Glutamatergic neuron (in vitro differentiated cells): ENCODE measurements at regions not wholly inside any gene's neighbourhood (a gene's known extent, or its start where the extent isn't known, plus 50 kb on each side); places are given as distances from the start of the nearest gene placed in this dataset.

Experiments
- DNase-seq: peaks from one replicate; pipeline ENCODE4 v3.0.0; 2022
- H3K27ac Mint-ChIP-seq: one replicate; pipeline ENCODE4 v1.8.0; 2020; ENCODE audit warnings: mild to moderate bottlenecking, mixed read lengths, inconsistent platforms; ENCODE audit not compliant: unreplicated experiment
- H3K27me3 Mint-ChIP-seq: one replicate; pipeline ENCODE4 v1.8.0; 2020; ENCODE audit warnings: mild to moderate bottlenecking, moderate library complexity, mixed read lengths, inconsistent platforms; ENCODE audit not compliant: unreplicated experiment
- H3K36me3 Mint-ChIP-seq: one replicate; pipeline ENCODE4 v1.8.0; 2020; ENCODE audit warnings: mild to moderate bottlenecking, mixed read lengths, inconsistent platforms; ENCODE audit not compliant: unreplicated experiment
- H3K4me1 Mint-ChIP-seq: one replicate; pipeline ENCODE4 v1.8.0; 2020; ENCODE audit warnings: mild to moderate bottlenecking, low read depth, mixed read lengths, inconsistent platforms; ENCODE audit not compliant: unreplicated experiment
- H3K4me3 Mint-ChIP-seq: one replicate; pipeline ENCODE4 v1.8.0; 2020; ENCODE audit warnings: mild to moderate bottlenecking, mixed read lengths, inconsistent platforms; ENCODE audit not compliant: unreplicated experiment
- H3K9me3 Mint-ChIP-seq: one replicate; pipeline ENCODE4 v1.8.0; 2020; ENCODE audit warnings: mild to moderate bottlenecking, moderate library complexity, mixed read lengths, inconsistent platforms; ENCODE audit not compliant: unreplicated experiment
- TF ChIP-seq, protein P1 (sequence below): fragments of 200-600 bp; sonication (generic); IDR thresholded peaks from one replicate; pipeline ENCODE4 v1.5.0; 2021; ENCODE audit not compliant: partially characterized antibody, unreplicated experiment

DNA sequence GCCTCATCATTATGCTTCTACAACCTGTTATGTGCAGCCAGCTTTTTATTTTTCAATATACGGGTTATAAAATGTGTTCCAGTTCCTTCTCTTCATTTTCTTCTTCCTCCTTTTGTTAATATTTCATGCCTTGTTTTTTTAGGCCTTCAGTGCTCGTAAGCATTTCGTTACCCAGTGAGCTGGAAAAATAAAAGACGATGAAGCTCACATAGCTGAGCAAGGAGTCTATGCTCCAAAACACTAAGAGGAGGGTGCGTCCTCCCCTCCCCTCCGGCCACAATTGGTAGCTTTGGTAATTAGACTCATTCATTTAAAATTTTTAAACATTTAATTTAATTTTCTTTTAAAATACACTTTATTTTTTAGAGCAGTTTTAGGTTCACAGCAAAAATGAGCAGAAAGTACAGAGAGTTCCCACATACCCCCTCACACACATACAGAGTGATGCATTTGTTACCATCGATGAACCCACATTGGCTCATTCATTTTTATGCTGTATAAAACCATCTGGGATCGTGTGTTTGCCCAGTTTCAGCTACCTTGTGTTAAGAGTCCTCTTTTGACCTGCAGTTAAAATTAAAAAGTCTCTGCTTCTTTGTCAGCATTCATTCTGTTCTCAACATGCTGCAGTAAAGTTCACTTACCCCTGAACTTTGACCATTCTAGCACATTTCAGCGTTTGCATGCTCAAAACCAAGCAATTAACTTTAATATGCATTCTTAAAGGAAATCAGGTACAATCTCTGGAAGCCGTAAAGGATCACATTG, 223.9 kb downstream of the LACC1 start:
- Mint-ChIP-seq H3K36me3 (peaks cover 9% of the 10 kb centered on the region), H3K27me3 (no peaks in the 10 kb centered on the region), H3K4me1 (no peaks in the 10 kb centered on the region), H3K4me3 (no peak overlapping the region), H3K9me3 (peaks cover 2% of the 10 kb centered on the region), H3K27ac (no peak overlapping the region)
- TF ChIP-seq, protein P1, sequence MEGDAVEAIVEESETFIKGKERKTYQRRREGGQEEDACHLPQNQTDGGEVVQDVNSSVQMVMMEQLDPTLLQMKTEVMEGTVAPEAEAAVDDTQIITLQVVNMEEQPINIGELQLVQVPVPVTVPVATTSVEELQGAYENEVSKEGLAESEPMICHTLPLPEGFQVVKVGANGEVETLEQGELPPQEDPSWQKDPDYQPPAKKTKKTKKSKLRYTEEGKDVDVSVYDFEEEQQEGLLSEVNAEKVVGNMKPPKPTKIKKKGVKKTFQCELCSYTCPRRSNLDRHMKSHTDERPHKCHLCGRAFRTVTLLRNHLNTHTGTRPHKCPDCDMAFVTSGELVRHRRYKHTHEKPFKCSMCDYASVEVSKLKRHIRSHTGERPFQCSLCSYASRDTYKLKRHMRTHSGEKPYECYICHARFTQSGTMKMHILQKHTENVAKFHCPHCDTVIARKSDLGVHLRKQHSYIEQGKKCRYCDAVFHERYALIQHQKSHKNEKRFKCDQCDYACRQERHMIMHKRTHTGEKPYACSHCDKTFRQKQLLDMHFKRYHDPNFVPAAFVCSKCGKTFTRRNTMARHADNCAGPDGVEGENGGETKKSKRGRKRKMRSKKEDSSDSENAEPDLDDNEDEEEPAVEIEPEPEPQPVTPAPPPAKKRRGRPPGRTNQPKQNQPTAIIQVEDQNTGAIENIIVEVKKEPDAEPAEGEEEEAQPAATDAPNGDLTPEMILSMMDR, result no peak
- no peak for DNase-seq

DNA sequence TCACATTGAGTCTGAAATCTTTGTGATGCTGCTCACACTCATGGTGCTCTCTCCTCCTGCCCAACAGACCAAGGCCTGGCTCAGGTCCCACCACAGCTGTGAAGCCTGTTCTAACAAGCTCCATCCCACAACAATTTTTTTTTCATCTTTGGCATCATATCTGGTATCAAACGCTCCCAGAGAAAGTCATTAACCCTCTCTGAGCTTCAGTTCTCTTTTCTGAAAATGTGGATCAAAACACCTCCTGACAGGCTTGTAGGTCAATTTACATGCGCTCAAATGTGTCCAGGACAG, 224.4 kb downstream of the LACC1 start:
- TF ChIP-seq, protein P1, result no peak
- H3K27me3 Mint-ChIP-seq, result no peaks in the 10 kb centered on the region
- H3K4me3 Mint-ChIP-seq, result no peak overlapping the region
- H3K4me1 Mint-ChIP-seq, result no peaks in the 10 kb centered on the region
- no peak for DNase-seq
- H3K9me3 Mint-ChIP-seq, result peaks cover 2% of the 10 kb centered on the region
- H3K36me3 Mint-ChIP-seq, result peaks cover 9% of the 10 kb centered on the region
- H3K27ac Mint-ChIP-seq, result no peak overlapping the region

DNA sequence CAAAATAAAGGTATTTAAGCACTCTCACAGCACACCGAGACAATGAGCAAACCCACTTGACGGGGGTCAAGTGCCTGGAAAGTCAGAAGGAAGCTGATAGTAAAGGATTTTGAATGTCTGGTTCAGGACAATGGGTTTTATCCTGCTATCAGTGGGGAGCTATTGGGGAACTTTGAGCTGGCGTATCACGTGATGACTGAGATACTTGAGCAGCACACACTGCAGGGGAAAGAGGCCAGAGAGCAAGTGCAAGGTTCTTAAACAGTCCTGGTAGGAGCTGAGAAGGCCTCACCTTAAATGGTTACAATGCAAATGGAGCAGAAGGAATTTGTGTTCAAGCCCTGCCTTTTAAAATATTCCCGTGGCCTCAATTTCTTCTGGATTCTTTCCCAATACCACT, 225.3 kb downstream of the LACC1 start:
- TF ChIP-seq, protein P1, result no peak
- peaks cover 2% of the 10 kb centered on the region for H3K9me3 Mint-ChIP-seq
- no peaks in the 10 kb centered on the region for H3K4me1 Mint-ChIP-seq
- no peak for DNase-seq
- no peak overlapping the region for H3K4me3 Mint-ChIP-seq
- peaks cover 9% of the 10 kb centered on the region for H3K36me3 Mint-ChIP-seq
- H3K27ac Mint-ChIP-seq, result no peak overlapping the region
- H3K27me3 Mint-ChIP-seq, result no peaks in the 10 kb centered on the region

DNA sequence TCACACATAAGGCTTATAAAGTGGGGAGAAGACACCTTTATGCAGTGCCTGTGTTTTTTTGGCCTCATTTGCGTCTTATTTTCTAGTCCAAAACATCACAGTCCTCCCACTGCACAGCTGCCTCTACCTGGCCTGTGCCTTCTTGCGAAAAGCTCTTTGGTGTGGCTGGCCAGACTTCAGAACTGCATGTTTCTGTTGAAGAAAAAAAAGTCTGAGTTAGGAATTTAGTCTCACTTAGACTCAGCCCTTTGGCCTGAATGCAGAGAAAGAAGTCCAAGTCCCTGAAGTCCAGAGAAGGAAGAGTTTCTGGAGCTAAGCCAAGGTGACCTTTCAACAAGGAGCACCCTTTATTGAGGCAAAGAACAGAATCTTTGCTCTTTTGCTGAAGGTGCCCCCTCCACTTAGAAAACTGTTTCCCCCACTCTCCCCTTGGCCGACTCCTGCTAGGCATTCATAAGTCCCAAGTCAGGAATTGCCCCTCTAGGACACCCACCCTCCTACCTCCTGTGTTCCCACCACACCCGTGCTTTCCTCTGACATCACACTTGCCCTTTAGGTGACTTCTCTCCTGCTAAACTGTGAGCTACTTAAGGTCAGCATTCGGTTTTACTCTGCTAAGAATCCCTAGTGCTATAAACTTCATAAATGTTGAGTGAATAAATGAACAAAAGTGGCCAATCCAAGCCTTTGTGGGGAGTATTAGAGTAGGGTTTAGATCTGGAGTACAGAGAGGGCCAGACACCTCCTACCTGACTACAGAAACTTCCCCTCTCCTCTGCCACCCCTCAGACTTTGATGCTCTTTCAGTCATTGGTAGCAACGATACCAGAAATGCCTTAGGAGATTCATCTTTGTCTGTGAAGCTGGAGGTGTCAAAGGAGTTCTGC, 226.8 kb downstream of the LACC1 start:
- DNase-seq, result no peak
- peaks cover 2% of the 10 kb centered on the region for H3K9me3 Mint-ChIP-seq
- TF ChIP-seq, protein P1, result no peak
- no peak overlapping the region for H3K27ac Mint-ChIP-seq
- no peaks in the 10 kb centered on the region for H3K4me1 Mint-ChIP-seq
- H3K4me3 Mint-ChIP-seq, result no peak overlapping the region
- H3K27me3 Mint-ChIP-seq, result no peaks in the 10 kb centered on the region
- H3K36me3 Mint-ChIP-seq, result peaks cover 9% of the 10 kb centered on the region
